Right lobe of liver (tissue), 4 donors: ENCODE measurements at regions not wholly inside any gene's neighbourhood (a gene's known extent, or its start where the extent isn't known, plus 50 kb on each side); places are given as distances from the start of the nearest gene placed in this dataset.

ENCODE experiments used
- POLR2A ChIP-seq: fragments of 450-650 bp; IDR thresholded peaks from one replicate; pipeline ENCODE4 v1.6.1; 2017; ENCODE audit warnings: antibody characterized with exemption, mild to moderate bottlenecking
- TF ChIP-seq, protein P1 (sequence below), 4 donors: fragments of 200-600 bp in 3 of 4; fragments of 450-650 bp in 1 of 4; IDR thresholded peaks; one replicate each; pipeline versions ENCODE4 v1.5.1 to v1.8.0; 2016 to 2022; ENCODE audit warnings: antibody characterized with exemption in 4 of 4, mild to moderate bottlenecking in 2 of 4
- donor health status: DM: no; HTN: no; CAD: no.
- donor health status: DM: no; HTN: no; CAD: no.
- donor health status: DM: no; HTN: yes; CAD: no.

DNA sequence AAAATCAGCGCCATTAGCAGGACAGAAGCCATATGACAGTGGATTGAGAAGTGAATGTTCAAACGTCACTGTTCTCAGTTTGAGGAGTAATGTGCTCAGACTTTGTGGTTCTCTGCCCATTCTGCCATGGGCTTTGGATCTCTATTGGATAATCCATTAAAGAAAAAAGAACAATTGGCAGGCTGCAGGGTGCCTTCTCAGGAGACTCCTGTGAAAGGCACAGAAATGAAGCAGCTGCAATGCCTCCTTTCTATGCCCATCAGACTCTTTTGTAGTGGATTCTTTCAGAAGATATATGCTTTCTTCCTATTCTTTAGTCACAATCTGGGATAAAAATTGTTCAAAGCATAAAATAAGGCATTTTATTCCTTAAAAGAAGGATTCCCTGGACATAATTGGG is 506.9 kb upstream of the KLHL29 start:
- no peak for TF ChIP-seq POLR2A
- TF ChIP-seq, protein P1, sequence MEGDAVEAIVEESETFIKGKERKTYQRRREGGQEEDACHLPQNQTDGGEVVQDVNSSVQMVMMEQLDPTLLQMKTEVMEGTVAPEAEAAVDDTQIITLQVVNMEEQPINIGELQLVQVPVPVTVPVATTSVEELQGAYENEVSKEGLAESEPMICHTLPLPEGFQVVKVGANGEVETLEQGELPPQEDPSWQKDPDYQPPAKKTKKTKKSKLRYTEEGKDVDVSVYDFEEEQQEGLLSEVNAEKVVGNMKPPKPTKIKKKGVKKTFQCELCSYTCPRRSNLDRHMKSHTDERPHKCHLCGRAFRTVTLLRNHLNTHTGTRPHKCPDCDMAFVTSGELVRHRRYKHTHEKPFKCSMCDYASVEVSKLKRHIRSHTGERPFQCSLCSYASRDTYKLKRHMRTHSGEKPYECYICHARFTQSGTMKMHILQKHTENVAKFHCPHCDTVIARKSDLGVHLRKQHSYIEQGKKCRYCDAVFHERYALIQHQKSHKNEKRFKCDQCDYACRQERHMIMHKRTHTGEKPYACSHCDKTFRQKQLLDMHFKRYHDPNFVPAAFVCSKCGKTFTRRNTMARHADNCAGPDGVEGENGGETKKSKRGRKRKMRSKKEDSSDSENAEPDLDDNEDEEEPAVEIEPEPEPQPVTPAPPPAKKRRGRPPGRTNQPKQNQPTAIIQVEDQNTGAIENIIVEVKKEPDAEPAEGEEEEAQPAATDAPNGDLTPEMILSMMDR (IDR thresholded peaks at IDR 0.05), result no peak
